ENCODE measurements at regions not wholly inside any gene's neighbourhood (a gene's known extent, or its start where the extent isn't known, plus 50 kb on each side); places are given as distances from the start of the nearest gene placed in this dataset.

DNA sequence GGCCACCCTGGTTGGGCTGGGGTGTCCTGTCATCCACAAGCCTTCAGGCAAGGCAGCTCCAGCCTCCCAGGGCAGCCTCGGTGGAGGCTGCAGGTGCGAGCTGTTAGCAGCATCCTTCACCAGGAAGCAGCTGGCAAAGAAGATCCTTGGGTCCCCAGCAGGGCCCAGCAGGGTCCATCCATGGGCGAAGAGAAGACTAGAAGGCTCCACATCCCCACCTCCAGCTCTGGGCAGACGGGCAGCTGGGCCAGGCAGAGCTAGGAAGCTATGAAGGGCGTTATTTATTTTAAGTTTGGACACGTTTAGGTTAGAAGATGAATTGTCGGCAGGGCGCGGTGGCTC is 348.5 kb downstream of the TCERG1L start:
- H3K9me2 ChIP-seq (ENCODE audit: low read depth, low read length): no peaks in the 10 kb centered on the region
- H3K4me1 ChIP-seq (ENCODE audit: insufficient read depth, low read length, severe bottlenecking): no peaks in the 10 kb centered on the region
- no peak overlapping the region for H3K4me2 ChIP-seq (ENCODE audit: low read length)
- H4K20me1 ChIP-seq (ENCODE audit: insufficient read depth, low read length): no peaks in the 10 kb centered on the region
- no peaks in the 10 kb centered on the region for H3K79me2 ChIP-seq (ENCODE audit: insufficient read depth, low read length)
- no peaks in the 10 kb centered on the region for H3F3A ChIP-seq (ENCODE audit: insufficient read depth, low read length)
- no peaks in the 10 kb centered on the region; the same call in 1 of the 2 replicates for H3K27me3 ChIP-seq (ENCODE audit: insufficient read depth, low read length)
- no peak for TF ChIP-seq EZH2 (IDR thresholded peaks at IDR 0.05; ENCODE audit: borderline replicate concordance, low read length)
- TF ChIP-seq, protein P1, sequence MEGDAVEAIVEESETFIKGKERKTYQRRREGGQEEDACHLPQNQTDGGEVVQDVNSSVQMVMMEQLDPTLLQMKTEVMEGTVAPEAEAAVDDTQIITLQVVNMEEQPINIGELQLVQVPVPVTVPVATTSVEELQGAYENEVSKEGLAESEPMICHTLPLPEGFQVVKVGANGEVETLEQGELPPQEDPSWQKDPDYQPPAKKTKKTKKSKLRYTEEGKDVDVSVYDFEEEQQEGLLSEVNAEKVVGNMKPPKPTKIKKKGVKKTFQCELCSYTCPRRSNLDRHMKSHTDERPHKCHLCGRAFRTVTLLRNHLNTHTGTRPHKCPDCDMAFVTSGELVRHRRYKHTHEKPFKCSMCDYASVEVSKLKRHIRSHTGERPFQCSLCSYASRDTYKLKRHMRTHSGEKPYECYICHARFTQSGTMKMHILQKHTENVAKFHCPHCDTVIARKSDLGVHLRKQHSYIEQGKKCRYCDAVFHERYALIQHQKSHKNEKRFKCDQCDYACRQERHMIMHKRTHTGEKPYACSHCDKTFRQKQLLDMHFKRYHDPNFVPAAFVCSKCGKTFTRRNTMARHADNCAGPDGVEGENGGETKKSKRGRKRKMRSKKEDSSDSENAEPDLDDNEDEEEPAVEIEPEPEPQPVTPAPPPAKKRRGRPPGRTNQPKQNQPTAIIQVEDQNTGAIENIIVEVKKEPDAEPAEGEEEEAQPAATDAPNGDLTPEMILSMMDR (IDR thresholded peaks at IDR 0.05; ENCODE audit: low read length): no peak
- H3K27ac ChIP-seq (ENCODE audit: low read depth, low read length, poor library complexity, severe bottlenecking): no peak overlapping the region
- no peak overlapping the region for H2AFZ ChIP-seq (ENCODE audit: low read length)
- H3K9me3 ChIP-seq (ENCODE audit: low read length): no peaks in the 10 kb centered on the region
- no peaks in the 10 kb centered on the region for H3K36me3 ChIP-seq (ENCODE audit: insufficient read depth, low read length)
- H3K4me3 ChIP-seq (ENCODE audit: low read depth, low read length, poor library complexity, severe bottlenecking): no peak overlapping the region
- no peak overlapping the region for H3K9ac ChIP-seq (ENCODE audit: low read length)

GRCh38 chr10:130963786-130964522 is 347.6 kb downstream of the TCERG1L start:
- Histone ChIP-seq H3K27me3 (ENCODE audit: insufficient read depth, low read length) (no peaks in the 10 kb centered on the region; the same call in 1 of the 2 replicates), H3K4me2 (ENCODE audit: low read length) (no peak overlapping the region), H2AFZ (ENCODE audit: low read length) (no peak overlapping the region), H3K79me2 (ENCODE audit: insufficient read depth, low read length) (no peaks in the 10 kb centered on the region), H3K9me2 (ENCODE audit: low read depth, low read length) (no peaks in the 10 kb centered on the region), H3K4me3 (ENCODE audit: low read depth, low read length, poor library complexity, severe bottlenecking) (no peak overlapping the region), H4K20me1 (ENCODE audit: insufficient read depth, low read length) (no peaks in the 10 kb centered on the region), H3K4me1 (ENCODE audit: insufficient read depth, low read length, severe bottlenecking) (no peaks in the 10 kb centered on the region), H3F3A (ENCODE audit: insufficient read depth, low read length) (no peaks in the 10 kb centered on the region), H3K9ac (ENCODE audit: low read length) (no peak overlapping the region), H3K9me3 (ENCODE audit: low read length) (no peaks in the 10 kb centered on the region), H3K27ac (ENCODE audit: low read depth, low read length, poor library complexity, severe bottlenecking) (no peak overlapping the region), H3K36me3 (ENCODE audit: insufficient read depth, low read length) (no peaks in the 10 kb centered on the region)
- TF ChIP-seq, protein P1 (IDR thresholded peaks at IDR 0.05; ENCODE audit: low read length): no peak
- TF ChIP-seq EZH2 (IDR thresholded peaks at IDR 0.05; ENCODE audit: borderline replicate concordance, low read length): no peak

DNA sequence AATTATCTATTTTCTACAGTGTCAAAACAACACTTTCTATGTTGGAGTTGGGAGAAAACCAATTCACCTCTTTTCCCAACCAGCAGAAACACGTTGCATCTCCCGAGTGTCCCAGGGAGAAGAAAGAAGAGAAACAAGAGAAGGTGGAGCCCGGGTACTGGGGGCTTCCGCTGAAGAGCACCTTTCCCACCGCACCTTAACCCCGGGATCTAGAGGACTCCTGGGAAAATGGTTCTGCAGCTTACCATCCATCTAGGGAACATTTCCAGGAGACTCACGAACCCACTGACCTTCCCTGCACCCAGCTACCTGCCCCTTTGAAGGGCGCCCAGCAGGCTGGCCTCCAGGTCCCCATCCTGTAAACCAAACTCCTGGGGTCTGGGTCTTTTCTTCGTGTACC is 346.8 kb downstream of the TCERG1L start:
- H4K20me1 ChIP-seq (ENCODE audit: insufficient read depth, low read length): no peaks in the 10 kb centered on the region
- H3K4me1 ChIP-seq (ENCODE audit: insufficient read depth, low read length, severe bottlenecking): no peaks in the 10 kb centered on the region
- H3K9me3 ChIP-seq (ENCODE audit: low read length): no peaks in the 10 kb centered on the region
- no peak overlapping the region for H2AFZ ChIP-seq (ENCODE audit: low read length)
- H3K9ac ChIP-seq (ENCODE audit: low read length): no peak overlapping the region
- H3K4me3 ChIP-seq (ENCODE audit: low read depth, low read length, poor library complexity, severe bottlenecking): no peak overlapping the region
- H3K36me3 ChIP-seq (ENCODE audit: insufficient read depth, low read length): no peaks in the 10 kb centered on the region
- TF ChIP-seq, protein P1 (IDR thresholded peaks at IDR 0.05; ENCODE audit: low read length): no peak
- TF ChIP-seq EZH2 (IDR thresholded peaks at IDR 0.05; ENCODE audit: borderline replicate concordance, low read length): no peak
- H3K27ac ChIP-seq (ENCODE audit: low read depth, low read length, poor library complexity, severe bottlenecking): no peak overlapping the region
- H3K79me2 ChIP-seq (ENCODE audit: insufficient read depth, low read length): no peaks in the 10 kb centered on the region
- no peak overlapping the region for H3K4me2 ChIP-seq (ENCODE audit: low read length)
- H3K27me3 ChIP-seq (ENCODE audit: insufficient read depth, low read length): no peaks in the 10 kb centered on the region
- H3F3A ChIP-seq (ENCODE audit: insufficient read depth, low read length): no peaks in the 10 kb centered on the region
- no peaks in the 10 kb centered on the region for H3K9me2 ChIP-seq (ENCODE audit: low read depth, low read length)
